NOMO-1 (cell line): ENCODE measurements at regions not wholly inside any gene's neighbourhood (a gene's known extent, or its start where the extent isn't known, plus 50 kb on each side); places are given as distances from the start of the nearest gene placed in this dataset.

Experiments used
- DNase-seq, 2 experiments: peaks; one replicate each; lab custom pipeline; 2025; ENCODE audit not compliant: unreplicated experiment in 2 of 2; lab: John Stamatoyannopoulos, UW

DNA sequence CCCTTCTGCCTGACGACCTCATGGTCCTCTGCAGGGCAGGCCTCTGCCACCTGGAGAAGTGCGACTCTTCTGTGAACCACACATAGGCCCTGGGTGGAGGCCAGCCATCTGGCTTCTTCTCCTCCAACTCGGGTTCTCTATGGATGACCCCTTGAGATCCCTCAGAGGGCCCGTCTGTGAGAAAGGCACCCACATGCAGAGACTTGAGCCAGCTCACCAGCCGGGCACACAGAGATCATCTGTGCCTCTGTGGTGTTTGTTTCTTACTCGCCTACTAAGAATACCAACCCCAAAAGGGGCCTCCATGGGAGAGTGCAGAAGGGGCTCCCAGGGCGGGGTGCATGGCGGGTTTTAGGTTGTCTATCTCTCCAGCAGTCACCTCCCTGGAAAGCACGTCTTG lies 176.5 kb upstream of the SALL3 start:
- no peak for DNase-seq

DNA sequence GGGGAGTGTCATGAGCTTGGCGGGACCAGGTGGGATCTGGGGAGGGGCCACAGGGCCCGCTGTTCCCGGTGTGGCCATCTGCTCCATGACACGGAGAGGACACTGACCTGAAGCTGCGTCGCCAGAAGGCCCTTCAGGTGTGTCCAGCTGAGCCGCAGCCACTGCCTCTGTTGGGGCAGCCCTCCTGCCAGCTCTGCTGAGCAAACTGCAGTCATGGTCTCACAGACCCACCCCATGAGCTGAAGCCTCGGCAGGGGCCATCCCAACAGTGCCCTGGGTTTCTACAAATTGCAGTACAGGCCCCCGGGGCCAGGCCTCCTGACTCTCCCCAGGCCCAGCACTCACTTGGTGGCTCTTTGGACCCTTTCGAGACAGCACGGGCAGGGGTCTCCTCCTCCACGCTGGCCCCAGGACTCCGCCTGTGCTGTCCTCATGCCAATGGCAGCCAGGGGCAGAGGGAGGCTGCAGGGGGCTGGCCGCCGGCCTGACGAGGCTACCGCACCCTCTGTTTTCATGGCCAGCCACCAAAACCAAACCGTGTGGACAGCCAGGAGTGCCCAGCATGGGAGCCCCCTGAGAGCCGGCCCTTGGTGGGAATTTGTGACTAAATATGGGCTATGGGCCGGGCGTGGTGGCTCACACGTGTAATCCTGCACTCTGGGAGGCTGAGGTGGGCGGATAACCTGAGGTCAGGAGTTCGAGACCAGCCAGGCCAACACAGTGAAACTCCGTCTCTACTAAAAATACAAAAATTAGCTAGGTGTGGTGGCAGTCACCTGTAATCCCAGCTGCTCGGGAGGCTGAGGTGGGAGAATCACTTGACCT lies 175.2 kb upstream of the SALL3 start:
- DNase-seq, result no peak

DNA sequence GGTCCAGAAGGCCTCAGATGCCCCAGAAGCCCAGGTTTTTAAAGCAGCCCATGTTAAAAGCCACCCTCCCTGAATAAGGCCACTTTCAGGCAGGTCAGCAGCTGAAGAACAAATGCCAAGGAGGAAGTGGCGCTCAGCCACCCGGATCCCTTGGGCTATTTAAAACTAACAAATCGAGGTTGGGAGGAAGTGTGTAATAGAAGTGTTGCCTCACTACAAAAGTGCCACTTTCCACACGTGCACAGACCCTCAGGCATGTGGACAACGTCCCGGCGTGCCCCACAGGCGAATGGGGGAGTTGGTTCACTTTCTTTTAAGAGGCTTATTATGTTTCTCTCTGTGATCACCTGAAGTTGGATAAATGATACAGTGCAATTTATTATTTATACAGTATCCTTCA lies 173.8 kb upstream of the SALL3 start:
- DNase-seq, result peak; percentile 80 to 82

DNA sequence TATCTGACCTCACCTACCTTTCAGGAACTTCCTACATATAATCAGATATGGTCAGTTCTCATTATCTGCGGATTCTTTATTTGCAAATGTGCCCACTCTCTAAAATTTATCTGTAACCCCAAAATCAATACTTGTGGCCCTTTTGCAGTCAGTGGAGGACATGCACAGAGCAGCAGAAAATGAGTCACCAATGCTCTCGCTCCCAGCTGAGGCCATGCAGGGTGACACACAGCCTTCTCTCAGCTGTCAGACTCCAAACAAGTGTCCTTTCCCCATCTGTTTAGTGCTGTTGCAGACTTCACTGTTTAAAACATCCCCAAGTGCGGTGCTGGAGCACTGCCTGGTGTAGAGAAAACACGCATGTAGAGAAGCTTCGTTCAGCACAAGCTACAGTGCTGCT lies 171.9 kb upstream of the SALL3 start:
- DNase-seq, result no peak

DNA sequence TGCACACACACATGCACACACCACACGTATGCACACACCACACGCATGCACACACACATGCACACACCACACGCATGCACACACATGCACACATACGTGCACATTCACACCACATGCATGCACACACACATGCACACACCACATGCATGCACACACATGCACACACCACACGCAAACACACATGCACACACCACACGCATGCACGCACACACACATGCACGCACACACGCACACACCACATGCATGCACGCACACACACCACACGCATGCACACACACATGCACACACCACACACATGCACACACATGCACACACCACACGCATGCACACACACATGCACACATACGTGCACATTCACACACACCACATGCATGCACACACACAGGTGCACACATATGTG lies 169.8 kb upstream of the SALL3 start:
- no peak for DNase-seq

DNA sequence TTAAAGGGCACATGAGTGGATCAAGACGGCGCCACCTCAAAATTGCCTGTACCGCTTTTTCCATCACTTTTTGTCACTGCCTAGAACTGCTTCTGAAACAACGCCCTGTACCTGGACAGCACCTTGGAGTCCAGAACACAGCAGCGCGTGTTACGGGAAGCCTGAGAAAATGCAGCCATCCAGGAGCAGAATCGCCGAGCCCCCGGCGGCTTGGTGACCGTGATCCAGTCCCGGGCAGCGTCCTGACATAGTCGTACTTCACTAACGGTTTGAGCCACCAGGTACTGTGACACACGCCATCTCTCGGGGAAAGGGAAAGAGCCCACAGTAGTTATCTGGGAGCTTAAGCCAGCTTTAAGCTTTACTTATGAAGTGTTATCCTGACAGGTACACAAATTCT lies 168.9 kb upstream of the SALL3 start:
- no peak for DNase-seq

DNA sequence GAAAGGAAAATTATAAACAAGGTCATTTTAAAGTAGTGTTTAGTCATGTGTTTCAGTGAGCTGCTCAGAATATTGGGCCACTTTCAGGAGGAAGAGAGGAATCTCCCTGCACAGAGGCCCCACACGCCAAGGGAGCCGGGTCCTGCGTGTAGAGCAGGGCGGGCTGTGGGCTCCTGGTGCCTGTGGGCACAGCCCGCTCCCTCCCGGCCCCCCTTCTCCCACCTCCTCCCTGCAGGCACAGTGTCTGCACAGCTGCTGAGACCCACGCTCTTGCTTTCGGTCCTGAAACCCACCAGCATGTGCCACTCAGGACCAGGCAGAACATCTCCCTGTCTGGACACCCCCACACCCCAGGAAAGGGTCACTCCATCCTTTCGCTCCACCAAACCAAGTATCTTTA lies 167.6 kb upstream of the SALL3 start:
- DNase-seq, result no peak

DNA sequence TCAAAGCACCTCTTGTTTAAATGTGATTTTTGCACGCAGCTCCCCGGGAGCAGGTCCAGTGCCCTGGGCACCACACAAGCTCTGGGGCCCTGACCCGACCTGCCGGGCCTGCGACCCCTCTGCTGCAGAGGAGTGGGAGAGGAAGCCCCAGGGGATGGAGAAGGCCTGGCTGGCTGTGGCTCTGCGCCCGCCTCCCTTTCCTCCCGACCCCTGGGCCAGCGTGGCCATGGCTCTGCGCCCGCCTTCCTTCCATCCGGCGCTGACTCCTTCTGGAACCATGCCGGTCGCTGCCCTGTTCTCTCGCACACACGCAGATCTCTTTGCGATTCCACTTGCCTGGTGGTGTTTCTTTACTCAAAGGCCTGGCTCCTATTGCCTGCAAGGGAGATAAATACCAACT lies 166.5 kb upstream of the SALL3 start:
- DNase-seq, result no peak

DNA sequence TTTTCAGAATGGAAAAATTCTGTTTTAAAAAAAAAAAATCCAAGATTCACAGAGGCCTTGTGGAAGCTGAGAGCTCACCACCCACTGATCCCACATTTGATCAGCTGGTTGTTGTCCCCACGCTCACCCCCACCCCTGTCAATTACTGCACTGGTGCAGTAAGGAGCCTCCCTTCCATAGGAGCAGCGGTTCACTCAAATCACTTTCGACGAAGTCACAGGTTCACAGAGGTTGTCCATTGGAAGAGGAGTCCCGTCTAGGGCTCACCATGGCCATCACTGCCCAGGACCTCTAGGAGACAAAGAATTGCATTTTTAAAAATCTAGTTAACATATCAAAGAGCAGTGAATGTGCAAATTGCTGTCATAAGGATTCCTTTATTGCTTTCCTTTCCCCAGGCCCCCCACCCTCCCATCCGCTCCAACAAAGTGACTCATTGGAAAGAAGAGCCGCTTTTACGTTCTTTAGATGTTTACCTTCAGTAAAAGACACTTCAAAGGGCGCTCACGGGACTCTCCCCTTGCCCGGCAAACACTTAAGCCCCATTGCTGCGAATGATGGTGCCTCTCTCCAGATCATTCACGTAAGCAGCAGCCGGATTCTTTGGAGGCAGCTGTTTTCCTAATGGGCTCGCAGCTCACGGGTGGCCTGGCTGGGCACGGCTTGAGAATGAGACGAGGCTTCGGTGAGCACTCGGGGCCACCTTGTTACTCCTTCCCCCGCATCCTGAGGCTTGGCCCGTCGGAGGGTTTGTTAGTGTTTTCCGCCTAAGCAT lies 165.5 kb upstream of the SALL3 start:
- DNase-seq, result no peak

DNA sequence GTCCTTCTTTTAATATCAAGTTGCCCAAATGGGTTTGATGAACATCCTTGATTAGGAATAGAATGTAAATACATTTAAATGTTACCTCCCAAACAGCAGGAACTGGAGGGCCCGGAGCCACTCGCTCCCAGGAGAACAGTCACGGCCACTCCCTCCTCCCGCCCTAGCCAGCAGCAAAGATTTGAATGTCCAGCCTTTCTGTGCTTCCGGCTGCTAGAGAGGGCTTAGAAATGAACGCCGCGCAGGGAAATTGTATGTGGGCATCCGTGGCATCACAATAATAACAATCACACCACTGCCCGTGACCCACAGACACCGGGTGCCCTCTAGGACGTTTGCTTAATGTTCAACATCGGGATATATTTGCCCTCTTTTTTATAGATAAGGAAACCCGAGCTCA lies 164.9 kb upstream of the SALL3 start:
- no peak for DNase-seq

DNA sequence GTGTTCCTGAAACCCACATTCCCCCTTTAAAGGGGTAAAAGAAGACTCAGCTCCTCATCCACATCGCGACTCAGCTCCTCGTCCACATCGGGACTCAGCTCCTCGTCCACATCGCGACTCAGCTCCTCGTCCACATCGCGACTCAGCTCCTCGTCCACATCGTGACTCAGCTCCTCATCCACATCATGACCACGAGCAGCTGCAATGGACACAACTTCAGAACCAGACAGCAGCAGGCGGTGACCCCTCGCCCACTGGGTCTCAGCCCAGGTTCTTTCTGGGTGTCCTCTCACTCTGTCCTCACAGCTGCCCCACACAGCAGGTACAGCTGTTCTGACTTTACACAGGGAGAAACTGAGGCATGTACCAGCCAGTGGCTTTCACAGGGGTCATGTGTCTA lies 163.5 kb upstream of the SALL3 start:
- no peak for DNase-seq

DNA sequence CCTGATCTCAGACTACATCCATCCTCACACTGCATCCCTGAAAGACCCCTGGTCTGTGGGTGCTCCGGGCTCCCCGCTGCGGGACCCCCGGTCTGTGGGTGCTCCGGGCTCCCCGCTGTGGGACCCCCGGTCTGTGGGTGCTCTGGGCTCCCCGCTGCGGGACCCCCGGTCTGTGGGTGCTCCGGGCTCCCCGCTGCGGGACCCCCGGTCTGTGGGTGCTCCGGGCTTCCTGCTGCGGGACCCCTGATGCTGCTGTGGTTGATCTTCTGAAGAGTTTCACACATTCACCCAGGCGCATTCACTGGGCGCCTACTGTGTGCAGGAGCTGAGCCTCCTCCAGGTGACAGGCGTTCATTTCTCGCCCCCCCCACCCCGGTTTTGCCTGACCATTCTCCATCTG lies 162.7 kb upstream of the SALL3 start:
- DNase-seq, result no peak

DNA sequence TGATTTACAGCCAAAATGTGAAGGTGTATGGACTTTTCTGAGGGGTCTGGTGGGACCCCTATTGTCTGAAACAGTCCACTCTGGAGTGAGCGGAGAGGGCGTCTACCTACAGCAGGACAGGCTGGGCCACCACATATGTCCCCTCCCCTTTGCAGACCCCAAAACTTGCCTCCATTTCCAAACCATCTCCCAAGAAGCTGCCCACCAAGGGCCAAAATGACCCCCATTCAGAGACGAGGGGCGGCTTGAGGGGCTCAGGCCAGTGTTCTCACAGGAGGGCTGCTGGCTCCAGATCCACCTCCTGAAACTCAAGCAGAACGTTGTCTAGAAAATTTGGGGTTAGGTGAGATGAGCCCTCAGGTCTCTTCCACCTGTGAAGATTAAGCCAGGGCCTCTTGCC lies 161.1 kb upstream of the SALL3 start:
- DNase-seq, result no peak

DNA sequence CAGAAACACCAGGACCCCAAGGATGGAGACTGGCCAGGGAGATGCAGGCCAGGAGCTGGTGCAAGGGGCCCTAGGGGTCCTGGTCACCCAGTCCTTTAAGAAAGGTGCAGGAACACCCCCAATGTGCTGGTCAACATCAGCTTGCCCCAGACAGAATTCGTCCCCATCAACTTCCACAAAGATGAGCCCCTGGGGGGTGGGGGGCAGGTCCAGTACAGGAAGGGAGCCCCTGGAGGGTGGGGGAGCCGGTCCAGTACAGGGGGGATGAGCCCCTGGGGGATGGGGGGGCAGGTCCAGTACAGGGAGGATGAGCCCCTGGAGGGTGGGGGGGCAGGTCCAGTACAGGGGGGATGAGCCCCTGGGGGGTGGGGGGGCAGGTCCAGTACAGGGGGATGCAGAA lies 160.7 kb upstream of the SALL3 start:
- no peak for DNase-seq

DNA sequence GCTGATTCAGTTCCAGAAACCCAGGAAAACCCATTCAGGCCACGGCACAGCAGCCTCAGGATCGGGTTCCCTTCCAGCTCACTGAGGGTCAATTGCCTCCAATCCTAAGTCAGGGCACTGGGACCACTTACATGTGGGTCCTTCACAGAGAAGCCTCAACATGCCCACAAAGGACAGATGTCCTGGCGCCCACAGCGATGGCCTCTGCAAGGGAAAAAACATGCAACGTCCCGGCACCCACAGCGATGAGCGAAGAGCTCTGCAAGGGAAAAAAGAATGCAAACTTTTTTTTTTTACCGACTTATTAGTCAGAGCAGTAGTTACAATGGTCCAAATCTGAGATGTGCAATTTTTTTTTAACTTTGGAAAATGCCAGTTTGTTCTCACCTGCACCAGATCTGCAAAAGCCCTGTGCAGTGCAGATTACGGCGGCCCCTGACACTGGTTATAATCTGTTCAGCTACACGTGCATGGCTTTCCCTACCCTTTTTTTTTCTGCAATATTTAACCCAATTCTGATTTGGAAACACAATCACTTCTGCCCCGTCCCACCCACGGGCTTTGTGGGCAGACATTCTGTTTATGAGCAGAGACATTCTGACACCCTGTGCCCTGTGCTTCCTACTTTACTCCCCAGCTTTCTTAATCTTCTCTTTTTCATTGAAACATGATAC lies 159.3 kb upstream of the SALL3 start:
- DNase-seq, result no peak

DNA sequence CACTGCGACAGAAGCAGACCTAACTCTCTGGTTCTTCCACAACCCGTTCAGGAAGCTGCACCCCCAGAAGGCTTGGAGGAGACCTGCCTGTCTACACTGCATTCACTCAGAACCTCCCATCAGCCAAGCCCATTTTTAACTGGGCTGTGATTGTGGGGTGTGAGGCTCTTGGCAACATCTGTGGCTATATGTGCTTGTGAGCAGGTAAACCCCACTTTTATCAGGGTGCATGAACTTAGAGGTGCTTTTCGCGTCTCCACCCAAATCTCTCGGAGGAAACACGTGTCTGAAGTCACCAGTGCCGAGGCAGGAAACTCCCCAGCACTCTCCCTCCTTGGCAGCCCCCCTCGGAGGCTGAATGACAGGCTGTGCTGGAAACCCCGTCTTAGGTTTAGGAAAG lies 158.2 kb upstream of the SALL3 start:
- no peak for DNase-seq

DNA sequence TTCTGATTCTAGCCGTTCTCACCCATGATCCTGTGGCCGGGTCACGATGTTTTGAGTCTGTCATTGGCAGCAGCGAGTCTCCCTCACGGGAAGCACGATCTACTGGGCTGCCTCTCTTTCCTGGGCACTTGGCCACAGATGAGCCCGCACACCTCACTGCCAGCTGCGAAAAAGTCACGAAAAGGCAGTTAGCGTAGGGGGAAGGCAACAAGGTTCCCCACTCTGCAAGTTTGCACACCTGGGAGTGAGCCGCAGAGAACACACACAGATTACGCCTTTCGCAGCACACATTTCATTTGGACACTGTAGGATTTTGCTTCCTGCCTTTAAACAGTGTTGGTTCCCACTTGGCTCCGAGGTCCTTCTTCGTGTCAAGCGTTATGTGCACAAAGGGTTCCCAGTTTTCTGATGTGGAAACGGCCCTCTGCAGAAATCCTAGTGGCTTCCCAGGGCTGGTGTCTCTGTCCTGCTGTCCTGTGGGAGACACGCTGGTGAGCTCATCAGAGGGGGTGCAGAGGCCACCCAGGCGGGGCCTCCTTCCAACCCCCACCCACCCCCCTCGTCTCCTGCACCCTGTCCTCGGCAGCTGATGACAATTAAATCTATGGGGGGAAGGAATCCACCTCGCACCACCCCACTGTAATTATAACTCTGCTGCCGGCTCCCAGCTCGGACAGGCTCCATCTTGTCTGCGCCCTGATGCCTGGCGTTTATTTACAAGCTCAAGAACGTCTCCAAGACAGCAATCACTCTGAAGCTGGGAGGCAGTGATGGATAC lies 157.3 kb upstream of the SALL3 start:
- no peak for DNase-seq

DNA sequence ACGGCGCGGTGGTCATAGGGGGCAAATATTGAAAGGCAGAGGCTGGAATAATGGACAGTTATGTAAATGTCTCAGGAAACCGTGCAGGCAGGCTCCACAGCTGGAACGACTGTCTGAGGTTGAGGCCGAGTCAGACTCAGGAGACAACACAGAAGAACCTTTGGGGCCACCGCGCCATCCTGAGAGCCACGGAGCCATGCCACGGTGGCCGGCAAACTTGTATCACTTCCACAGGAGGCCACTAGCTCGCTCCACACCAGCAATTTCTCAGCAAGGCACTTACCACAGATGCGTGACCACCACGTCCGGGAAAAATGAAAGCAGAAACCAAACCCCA lies 156.7 kb upstream of the SALL3 start:
- DNase-seq, result no peak

DNA sequence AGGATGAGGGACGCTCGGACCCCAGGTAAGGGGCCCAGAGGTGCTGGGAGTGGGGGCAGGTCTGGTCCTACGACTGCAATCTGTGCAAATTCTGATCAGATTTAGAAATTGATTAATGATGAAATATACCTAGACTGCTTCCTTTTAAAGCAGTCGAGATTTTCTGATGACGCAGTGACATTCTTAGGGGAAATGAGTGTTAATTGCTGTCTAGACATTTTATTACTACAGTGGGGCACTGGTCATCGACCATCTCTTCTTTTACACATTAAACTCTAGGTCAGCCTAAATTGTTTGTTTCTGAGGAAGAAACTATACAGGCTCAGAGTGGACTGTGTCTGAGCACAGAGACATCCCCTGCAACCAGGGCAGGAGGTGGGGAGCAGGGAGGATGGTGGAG lies 154.4 kb upstream of the SALL3 start:
- DNase-seq, result no peak

DNA sequence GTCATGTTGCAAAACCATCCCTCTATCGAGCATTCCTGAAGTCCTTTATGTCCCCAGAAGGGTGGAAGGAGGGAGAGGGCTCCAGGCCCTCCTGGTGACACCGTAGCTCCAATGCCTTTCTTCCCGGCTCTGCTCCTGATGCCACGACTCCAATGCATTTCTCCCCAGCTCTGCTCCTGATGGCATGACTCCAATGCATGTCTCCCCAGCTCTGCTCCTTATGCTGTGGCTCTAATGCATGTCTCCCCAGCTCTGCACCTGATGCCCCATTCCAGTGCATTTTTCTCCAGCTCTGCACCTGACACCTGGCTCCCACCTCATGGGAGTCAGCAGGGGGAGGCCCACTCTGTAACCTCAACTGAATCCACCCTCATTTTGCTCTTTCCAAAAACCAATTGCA lies 153.0 kb upstream of the SALL3 start:
- DNase-seq, result no peak

DNA sequence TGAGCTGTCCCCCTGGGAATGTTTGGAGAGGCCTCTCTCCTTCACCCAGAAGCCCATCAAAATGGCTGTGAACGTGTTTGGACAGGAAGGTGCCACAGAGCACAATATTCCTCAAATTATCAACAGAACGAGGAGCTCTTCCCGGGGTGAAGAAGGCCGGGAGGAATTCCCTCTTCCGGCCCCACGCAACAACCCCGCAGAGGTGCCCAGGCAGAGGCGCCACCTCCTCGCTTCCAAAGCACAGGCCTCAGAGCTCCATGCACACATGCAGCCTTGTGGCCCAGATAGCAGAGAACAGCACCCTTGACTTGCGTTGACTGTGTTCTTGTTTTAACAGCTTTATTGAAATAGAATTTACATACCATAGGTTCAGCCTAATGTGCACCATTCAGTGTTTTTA lies 152.5 kb upstream of the SALL3 start:
- DNase-seq, result no peak
